Upper lobe of left lung (tissue), 6 donors: ENCODE measurements at regions not wholly inside any gene's neighbourhood (a gene's known extent, or its start where the extent isn't known, plus 50 kb on each side); places are given as distances from the start of the nearest gene placed in this dataset.

Experiments used
- ATAC-seq, 2 donors: fragments of 200-7000 bp; cut with Tn5 transposase; one replicate each; pipeline ENCODE4 v1.9.1; 2022; ENCODE audit warnings: mild to moderate bottlenecking in 2 of 2, moderate library complexity in 2 of 2; ENCODE audit not compliant: low FRiP score in 2 of 2
- DNase-seq, 2 donors: peaks; one replicate each; pipeline ENCODE4 v3.0.0-alpha.2; 2019 to 2020
- H3K27ac ChIP-seq, 4 donors: fragments of 200-600 bp; sonication (generic); one replicate each; pipeline ENCODE4 v1.5.1; 2016 to 2019
- H3K27me3 ChIP-seq, 4 donors: fragments of 200-600 bp; sonication (generic); one replicate each; pipeline ENCODE4 v1.5.1; 2017 to 2019
- H3K36me3 ChIP-seq, 4 donors: fragments of 200-600 bp; sonication (generic); one replicate each; pipeline ENCODE4 v1.5.1; 2016 to 2019
- H3K4me1 ChIP-seq, 4 donors: fragments of 200-600 bp; sonication (generic); one replicate each; pipeline ENCODE4 v1.5.1; 2018 to 2019
- H3K4me3 ChIP-seq, 4 donors: fragments of 200-600 bp; sonication (generic); one replicate each; pipeline ENCODE4 v1.5.1; 2017 to 2019; ENCODE audit warnings: mild to moderate bottlenecking in 2 of 4, moderate library complexity in 1 of 4
- H3K9me3 ChIP-seq, 4 donors: fragments of 200-600 bp; sonication (generic); one replicate each; pipeline ENCODE4 v1.5.1; 2018 to 2019
- EP300 ChIP-seq, 4 donors: sonication (generic); formaldehyde crosslinking; IDR thresholded peaks; one replicate each; pipeline ENCODE4 v1.5.1; 2017; ENCODE audit warnings: antibody characterized with exemption in 4 of 4, control low read depth in 2 of 4
- POLR2A ChIP-seq, 4 donors: fragments of 450-650 bp; IDR thresholded peaks; one replicate each; pipeline ENCODE4 v1.5.1; 2016 to 2017; ENCODE audit warnings: antibody characterized with exemption in 4 of 4, mild to moderate bottlenecking in 2 of 4
- POLR2AphosphoS5 ChIP-seq, 2 donors: sonication (generic); formaldehyde crosslinking; IDR thresholded peaks; one replicate each; pipeline ENCODE4 v1.5.1; 2017; ENCODE audit warnings: antibody characterized with exemption in 2 of 2
- WGBS, 2 donors: methylation state at CpG; one replicate each; pipeline ENCODE4 v1.1.5; 2017 to 2018; 5-methylcytosine and 5-hydroxymethylcytosine counted together
- TF ChIP-seq, protein P1 (sequence below), 6 experiments: fragments of 450-650 bp in 4 of 6; fragments of 200-600 bp in 2 of 6; sonication (generic) in 2 of 6; IDR thresholded peaks; one replicate each; pipeline ENCODE4 v1.5.1; 2016 to 2019; ENCODE audit warnings: antibody characterized with exemption in 6 of 6
- donor health status: DM: no; HTN: no; CAD: no; lungs with moderate emphysema.
- donor health status: DM: no; HTN: yes; CAD: no; lungs with severe emphysema.

DNA sequence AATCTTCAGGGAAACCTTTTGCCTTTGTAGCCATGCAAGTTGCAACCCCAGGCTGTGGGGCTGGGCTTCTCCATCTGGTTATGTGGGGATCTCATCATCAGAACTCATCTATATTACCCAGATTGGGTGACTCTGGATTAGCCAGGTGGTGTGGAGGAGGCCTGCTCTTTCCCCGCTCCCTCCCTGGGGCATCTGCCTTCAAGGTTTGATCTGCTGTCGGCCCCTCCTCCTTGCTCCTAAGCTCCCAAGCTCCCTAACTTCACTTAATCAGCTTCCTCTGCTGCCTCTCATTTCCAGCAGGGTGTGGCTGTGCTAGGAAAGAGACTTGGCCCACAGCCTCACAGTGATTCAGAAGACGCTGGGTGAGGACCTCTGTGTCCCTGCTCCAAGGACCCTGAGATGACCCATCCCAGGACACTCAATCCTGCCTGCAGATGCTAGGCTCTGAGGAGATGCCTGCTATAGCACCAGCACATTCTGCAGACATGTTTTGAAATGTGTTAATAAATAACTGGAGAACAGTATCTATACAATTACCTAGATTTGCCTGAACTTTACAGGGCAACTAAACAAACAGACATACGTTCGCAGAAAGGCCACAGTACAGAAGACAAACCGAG lies 392.1 kb upstream of the PODXL start:
- ATAC-seq (peak in 1 of 2 donors; percentile 64), DNase-seq (no peak)
- H3K27ac ChIP-seq = no peak overlapping the region
- H3K27me3 ChIP-seq = peaks cover 0 to 5% (median 0%) of the 10 kb centered on the region in 4 donors
- H3K4me1 ChIP-seq = peaks cover 0 to 7% (median 2%) of the 10 kb centered on the region in 4 donors
- TF ChIP-seq POLR2A (IDR thresholded peaks at IDR 0.05) (no peak), POLR2AphosphoS5 (IDR thresholded peaks at IDR 0.05) (no peak), EP300 (IDR thresholded peaks at IDR 0.05) (no peak)
- TF ChIP-seq, protein P1, sequence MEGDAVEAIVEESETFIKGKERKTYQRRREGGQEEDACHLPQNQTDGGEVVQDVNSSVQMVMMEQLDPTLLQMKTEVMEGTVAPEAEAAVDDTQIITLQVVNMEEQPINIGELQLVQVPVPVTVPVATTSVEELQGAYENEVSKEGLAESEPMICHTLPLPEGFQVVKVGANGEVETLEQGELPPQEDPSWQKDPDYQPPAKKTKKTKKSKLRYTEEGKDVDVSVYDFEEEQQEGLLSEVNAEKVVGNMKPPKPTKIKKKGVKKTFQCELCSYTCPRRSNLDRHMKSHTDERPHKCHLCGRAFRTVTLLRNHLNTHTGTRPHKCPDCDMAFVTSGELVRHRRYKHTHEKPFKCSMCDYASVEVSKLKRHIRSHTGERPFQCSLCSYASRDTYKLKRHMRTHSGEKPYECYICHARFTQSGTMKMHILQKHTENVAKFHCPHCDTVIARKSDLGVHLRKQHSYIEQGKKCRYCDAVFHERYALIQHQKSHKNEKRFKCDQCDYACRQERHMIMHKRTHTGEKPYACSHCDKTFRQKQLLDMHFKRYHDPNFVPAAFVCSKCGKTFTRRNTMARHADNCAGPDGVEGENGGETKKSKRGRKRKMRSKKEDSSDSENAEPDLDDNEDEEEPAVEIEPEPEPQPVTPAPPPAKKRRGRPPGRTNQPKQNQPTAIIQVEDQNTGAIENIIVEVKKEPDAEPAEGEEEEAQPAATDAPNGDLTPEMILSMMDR (IDR thresholded peaks at IDR 0.05) = no peak
- H3K36me3 ChIP-seq = no peaks in the 10 kb centered on the region
- H3K9me3 ChIP-seq = no peaks in the 10 kb centered on the region
- no peak overlapping the region for H3K4me3 ChIP-seq
- WGBS, 2 donors = 51 to 57% methylated on average over 6 of the region's 6 CpGs

DNA sequence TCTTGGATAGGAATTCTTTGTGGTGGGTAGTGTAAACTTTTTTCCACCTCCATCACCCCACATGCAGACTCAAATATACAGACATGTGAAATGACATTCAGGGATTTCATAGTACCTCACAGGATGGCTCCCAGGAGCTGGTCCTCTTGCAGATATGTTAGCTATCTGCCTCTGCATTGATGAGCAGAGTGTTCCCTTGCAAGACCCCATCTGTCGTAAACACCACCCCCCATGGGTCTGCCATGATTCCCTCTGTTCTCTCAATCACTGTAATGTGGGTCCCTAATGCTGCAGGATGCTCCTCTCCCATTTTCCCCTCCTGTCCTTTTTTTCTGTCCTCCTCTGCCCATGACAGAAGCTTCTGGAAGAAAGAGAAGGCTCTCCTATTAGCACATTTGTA lies 391.2 kb upstream of the PODXL start:
- TF ChIP-seq, protein P1 (IDR thresholded peaks at IDR 0.05) = no peak
- TF ChIP-seq EP300 (IDR thresholded peaks at IDR 0.05) (no peak), POLR2A (IDR thresholded peaks at IDR 0.05) (no peak), POLR2AphosphoS5 (IDR thresholded peaks at IDR 0.05) (no peak)
- Histone ChIP-seq H3K36me3 (no peaks in the 10 kb centered on the region), H3K27ac (no peak overlapping the region), H3K27me3 (peaks cover 0 to 5% (median 0%) of the 10 kb centered on the region in 4 donors), H3K4me1 (peaks cover 0 to 7% (median 2%) of the 10 kb centered on the region in 4 donors), H3K4me3 (no peak overlapping the region), H3K9me3 (no peaks in the 10 kb centered on the region)
- no peak for DNase-seq
- WGBS, 2 donors = 96 to 100% methylated on average over 1 of the region's 1 CpG
- no peak for ATAC-seq

DNA sequence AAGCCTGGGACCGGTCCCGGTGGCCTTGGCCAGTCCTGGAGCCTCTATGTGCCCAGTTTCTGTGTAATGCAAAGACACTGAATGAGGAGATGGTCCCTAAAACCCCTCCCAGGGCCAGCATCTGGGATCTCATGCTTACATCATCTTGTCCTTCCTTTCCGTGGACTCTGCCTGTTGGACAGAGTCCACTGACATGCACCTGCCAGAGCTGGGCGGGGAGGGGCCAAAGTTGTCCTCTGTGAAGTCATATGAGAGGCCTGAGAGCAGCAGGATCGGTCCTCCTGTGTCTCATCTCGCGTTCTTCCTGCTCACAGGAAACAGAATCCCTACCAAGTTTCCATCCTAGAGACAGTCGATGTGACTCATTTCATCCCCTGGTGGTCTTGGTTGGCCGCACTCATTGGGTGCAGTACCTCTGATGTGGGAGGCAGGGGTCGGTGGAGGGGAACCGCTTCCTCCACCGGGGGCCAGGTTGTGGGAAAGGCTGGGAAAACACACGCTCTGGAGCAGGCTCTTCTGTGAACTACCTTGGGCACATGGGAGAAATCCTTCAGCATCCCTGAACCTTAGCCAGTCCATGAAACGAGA lies 389.6 kb upstream of the PODXL start:
- Histone ChIP-seq H3K27me3 (peaks cover 0 to 5% (median 0%) of the 10 kb centered on the region in 4 donors), H3K4me3 (no peak overlapping the region), H3K36me3 (no peaks in the 10 kb centered on the region), H3K4me1 (peaks cover 0 to 7% (median 2%) of the 10 kb centered on the region in 4 donors), H3K27ac (no peak overlapping the region), H3K9me3 (no peaks in the 10 kb centered on the region)
- ATAC-seq (no peak), DNase-seq (no peak)
- 77 to 86% methylated on average over 12 to 14 of the region's 14 CpGs for WGBS, 2 donors
- TF ChIP-seq POLR2AphosphoS5 (IDR thresholded peaks at IDR 0.05) (no peak), POLR2A (IDR thresholded peaks at IDR 0.05) (no peak), EP300 (IDR thresholded peaks at IDR 0.05) (no peak)
- TF ChIP-seq, protein P1 (IDR thresholded peaks at IDR 0.05) = no peak

DNA sequence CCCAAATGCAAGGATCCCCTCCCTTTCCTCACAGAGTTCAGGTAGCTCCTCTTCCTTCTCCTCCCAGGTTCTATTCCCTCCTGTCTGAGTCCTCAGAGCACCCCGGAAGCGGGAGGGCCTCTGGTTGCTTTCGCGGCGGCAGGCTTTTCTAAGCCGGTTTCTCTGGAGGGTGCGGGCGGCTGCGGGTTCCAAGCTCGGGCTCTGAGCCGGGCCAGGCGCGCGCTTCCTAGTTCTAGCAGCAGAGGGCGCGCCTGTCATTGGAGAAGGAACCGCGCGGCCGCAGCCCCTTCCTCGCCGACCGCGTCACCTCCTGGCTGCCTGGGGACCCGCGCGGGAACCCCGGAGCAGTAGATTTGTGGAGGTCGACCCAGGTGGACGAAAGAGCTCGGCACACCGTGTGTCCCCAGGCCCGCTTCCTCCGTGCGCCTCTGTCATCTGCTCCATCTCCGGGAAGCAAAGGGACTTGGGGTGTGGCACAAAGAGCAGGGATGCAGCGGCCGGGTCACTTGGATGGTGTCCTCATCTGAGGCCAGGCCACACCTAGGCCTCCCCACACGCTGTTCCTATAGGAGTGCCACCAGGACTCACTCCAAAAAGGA lies 389.0 kb upstream of the PODXL start:
- H3K27ac ChIP-seq = no peak overlapping the region
- H3K4me1 ChIP-seq = peaks cover 0 to 7% (median 2%) of the 10 kb centered on the region in 4 donors
- peak; percentile 32 to 88 for DNase-seq
- no peak overlapping the region for H3K4me3 ChIP-seq
- peak in 1 of 2 donors; percentile 74 for ATAC-seq
- WGBS, 2 donors = 2 to 4% methylated on average over 9 to 29 of the region's 39 CpGs
- TF ChIP-seq, protein P1 (IDR thresholded peaks at IDR 0.05) = peak; percentile 28 to 80 (median 77)
- no peak for TF ChIP-seq POLR2A (IDR thresholded peaks at IDR 0.05)
- TF ChIP-seq POLR2AphosphoS5 (IDR thresholded peaks at IDR 0.05) = no peak
- TF ChIP-seq EP300 (IDR thresholded peaks at IDR 0.05) = no peak
- no peaks in the 10 kb centered on the region for H3K36me3 ChIP-seq
- H3K9me3 ChIP-seq = no peaks in the 10 kb centered on the region
- H3K27me3 ChIP-seq = peaks cover 0 to 5% (median 0%) of the 10 kb centered on the region in 4 donors
